Astrocyte (in vitro differentiated cells and primary cell): ENCODE measurements at regions not wholly inside any gene's neighbourhood (a gene's known extent, or its start where the extent isn't known, plus 50 kb on each side); places are given as distances from the start of the nearest gene placed in this dataset.

Experiments used
- EZH2 ChIP-seq: IDR thresholded peaks from 2 replicates; pipeline ENCODE4 v1.6.1; 2012; ENCODE audit warnings: mild to moderate bottlenecking, low read length, inconsistent platforms; ENCODE audit not compliant: insufficient read depth
- TF ChIP-seq, protein P1 (sequence below): IDR thresholded peaks from 2 replicates; pipeline ENCODE4 v1.5.1; 2011; ENCODE audit warnings: low read depth, mild to moderate bottlenecking, inconsistent platforms, low read length, moderate library complexity; ENCODE audit not compliant: insufficient read depth

DNA sequence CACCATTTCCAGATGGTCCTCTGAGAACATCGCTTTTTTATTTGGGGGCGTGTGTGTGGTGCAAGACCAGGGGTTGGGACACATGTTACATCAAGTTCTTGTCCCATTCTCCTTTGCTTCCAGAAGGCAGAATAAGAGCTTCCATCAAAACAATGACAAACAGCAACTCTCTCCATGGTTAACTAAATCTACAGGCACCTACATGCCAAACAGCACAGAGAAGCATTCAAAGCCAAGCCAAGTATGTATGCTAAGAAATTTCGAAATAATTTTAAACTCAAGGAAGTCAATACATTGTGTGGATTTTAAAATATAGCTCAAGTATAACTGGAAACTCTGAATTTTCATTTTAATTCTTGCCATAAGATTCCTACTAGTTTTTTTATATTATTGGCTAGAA lies 105.6 kb downstream of the SEC61B start:
- TF ChIP-seq, protein P1, sequence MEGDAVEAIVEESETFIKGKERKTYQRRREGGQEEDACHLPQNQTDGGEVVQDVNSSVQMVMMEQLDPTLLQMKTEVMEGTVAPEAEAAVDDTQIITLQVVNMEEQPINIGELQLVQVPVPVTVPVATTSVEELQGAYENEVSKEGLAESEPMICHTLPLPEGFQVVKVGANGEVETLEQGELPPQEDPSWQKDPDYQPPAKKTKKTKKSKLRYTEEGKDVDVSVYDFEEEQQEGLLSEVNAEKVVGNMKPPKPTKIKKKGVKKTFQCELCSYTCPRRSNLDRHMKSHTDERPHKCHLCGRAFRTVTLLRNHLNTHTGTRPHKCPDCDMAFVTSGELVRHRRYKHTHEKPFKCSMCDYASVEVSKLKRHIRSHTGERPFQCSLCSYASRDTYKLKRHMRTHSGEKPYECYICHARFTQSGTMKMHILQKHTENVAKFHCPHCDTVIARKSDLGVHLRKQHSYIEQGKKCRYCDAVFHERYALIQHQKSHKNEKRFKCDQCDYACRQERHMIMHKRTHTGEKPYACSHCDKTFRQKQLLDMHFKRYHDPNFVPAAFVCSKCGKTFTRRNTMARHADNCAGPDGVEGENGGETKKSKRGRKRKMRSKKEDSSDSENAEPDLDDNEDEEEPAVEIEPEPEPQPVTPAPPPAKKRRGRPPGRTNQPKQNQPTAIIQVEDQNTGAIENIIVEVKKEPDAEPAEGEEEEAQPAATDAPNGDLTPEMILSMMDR = no peak
- TF ChIP-seq EZH2 = no peak
